ENCODE measurements at regions not wholly inside any gene's neighbourhood (a gene's known extent, or its start where the extent isn't known, plus 50 kb on each side); places are given as distances from the start of the nearest gene placed in this dataset.

DNA sequence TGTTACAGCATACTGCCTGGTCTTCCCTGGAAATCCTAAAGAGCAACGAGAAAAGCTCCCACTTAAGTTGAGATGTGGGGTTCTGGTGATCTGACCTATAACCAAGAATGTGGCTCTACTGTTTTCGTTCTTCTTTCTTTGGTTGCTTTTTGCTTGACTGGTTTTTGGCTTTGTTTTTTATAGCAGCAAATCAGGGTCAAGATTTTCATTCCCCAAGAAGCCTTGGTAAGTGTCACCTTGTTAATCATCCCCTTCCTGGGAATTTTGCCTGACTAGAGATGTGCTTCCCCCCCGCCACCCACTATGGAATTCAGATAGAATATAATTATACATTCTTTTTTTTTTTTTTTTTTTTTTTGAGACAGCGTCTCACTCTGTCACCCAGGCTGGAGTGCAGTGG lies 116.7 kb upstream of the FOXN3 start:
- TF ChIP-seq, protein P1, sequence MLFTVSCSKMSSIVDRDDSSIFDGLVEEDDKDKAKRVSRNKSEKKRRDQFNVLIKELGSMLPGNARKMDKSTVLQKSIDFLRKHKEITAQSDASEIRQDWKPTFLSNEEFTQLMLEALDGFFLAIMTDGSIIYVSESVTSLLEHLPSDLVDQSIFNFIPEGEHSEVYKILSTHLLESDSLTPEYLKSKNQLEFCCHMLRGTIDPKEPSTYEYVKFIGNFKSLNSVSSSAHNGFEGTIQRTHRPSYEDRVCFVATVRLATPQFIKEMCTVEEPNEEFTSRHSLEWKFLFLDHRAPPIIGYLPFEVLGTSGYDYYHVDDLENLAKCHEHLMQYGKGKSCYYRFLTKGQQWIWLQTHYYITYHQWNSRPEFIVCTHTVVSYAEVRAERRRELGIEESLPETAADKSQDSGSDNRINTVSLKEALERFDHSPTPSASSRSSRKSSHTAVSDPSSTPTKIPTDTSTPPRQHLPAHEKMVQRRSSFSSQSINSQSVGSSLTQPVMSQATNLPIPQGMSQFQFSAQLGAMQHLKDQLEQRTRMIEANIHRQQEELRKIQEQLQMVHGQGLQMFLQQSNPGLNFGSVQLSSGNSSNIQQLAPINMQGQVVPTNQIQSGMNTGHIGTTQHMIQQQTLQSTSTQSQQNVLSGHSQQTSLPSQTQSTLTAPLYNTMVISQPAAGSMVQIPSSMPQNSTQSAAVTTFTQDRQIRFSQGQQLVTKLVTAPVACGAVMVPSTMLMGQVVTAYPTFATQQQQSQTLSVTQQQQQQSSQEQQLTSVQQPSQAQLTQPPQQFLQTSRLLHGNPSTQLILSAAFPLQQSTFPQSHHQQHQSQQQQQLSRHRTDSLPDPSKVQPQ (CRISPR knock-in tag; IDR thresholded peaks at IDR 0.05; ENCODE audit: borderline replicate concordance): no peak
- TF ChIP-seq, protein P2, sequence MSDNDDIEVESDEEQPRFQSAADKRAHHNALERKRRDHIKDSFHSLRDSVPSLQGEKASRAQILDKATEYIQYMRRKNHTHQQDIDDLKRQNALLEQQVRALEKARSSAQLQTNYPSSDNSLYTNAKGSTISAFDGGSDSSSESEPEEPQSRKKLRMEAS (CRISPR knock-in tag; IDR thresholded peaks at IDR 0.05): no peak
- TF ChIP-seq ZNF184 (CRISPR knock-in tag; IDR thresholded peaks at IDR 0.05) (no peak), POLR2AphosphoS5 (IDR thresholded peaks at IDR 0.05; ENCODE audit: control insufficient read depth, insufficient read depth, low read depth, low read length) (no peak), HDGF (IDR thresholded peaks at IDR 0.05) (no peak), MAFK (IDR thresholded peaks at IDR 0.05; ENCODE audit: low read length) (no peak), ZKSCAN8 (CRISPR knock-in tag; IDR thresholded peaks at IDR 0.05) (no peak)
- TF ChIP-seq, protein P3, sequence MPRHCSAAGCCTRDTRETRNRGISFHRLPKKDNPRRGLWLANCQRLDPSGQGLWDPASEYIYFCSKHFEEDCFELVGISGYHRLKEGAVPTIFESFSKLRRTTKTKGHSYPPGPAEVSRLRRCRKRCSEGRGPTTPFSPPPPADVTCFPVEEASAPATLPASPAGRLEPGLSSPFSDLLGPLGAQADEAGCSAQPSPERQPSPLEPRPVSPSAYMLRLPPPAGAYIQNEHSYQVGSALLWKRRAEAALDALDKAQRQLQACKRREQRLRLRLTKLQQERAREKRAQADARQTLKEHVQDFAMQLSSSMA (CRISPR knock-in tag; IDR thresholded peaks at IDR 0.05): no peak
